Activated CD8-positive, alpha-beta memory T cell treated with anti-CD3 and anti-CD28 coated beads, Interleukin-2, amount 50 U/mL, for 48 hours (primary cell): ENCODE measurements at regions not wholly inside any gene's neighbourhood (a gene's known extent, or its start where the extent isn't known, plus 50 kb on each side); places are given as distances from the start of the nearest gene placed in this dataset.
"Not testable (repeated sequence)": the region's sequence is repeated elsewhere in the genome, so short reads cannot be mapped to it uniquely, and the experiment has no call there.

ENCODE experiments used
- DNase-seq: peaks from one replicate; pipeline ENCODE4 v3.0.0-alpha.2; 2020

GRCh38 chr1:146883190-146883589, 54.9 kb upstream of the NBPF12 start:
- not testable (repeated sequence) for DNase-seq

GRCh38 chr1:146881096-146881495, 57.0 kb upstream of the NBPF12 start:
- DNase-seq: not testable (repeated sequence)

- DNase-seq: not testable (repeated sequence)
Observed at GRCh38 chr1:146863799-146864319, 74.3 kb upstream of the NBPF12 start.

- DNase-seq: not testable (repeated sequence)
Observed at GRCh38 chr1:146853147-146853546, 85.0 kb upstream of the NBPF12 start.

GRCh38 chr1:146850352-146850889, 87.7 kb upstream of the NBPF12 start:
- not testable (repeated sequence) for DNase-seq

- not testable (repeated sequence) for DNase-seq
Observed at GRCh38 chr1:146838725-146839124, 99.4 kb upstream of the NBPF12 start.

- not testable (repeated sequence) for DNase-seq
Observed at GRCh38 chr1:146826957-146827356, 111.2 kb upstream of the NBPF12 start.

GRCh38 chr1:146794236-146794635, 143.9 kb upstream of the NBPF12 start:
- not testable (repeated sequence) for DNase-seq

- DNase-seq: not testable (repeated sequence)
Observed at GRCh38 chr1:146792725-146793124, 145.4 kb upstream of the NBPF12 start.

- DNase-seq: not testable (repeated sequence)
Observed at GRCh38 chr1:146784212-146784940, 153.7 kb upstream of the NBPF12 start.

GRCh38 chr1:146781235-146781634, 156.9 kb upstream of the NBPF12 start:
- not testable (repeated sequence) for DNase-seq

- not testable (repeated sequence) for DNase-seq
Observed at GRCh38 chr1:146777826-146778602, 160.1 kb upstream of the NBPF12 start.

GRCh38 chr1:146774988-146775387, 163.1 kb upstream of the NBPF12 start:
- DNase-seq: not testable (repeated sequence)

GRCh38 chr1:146774271-146774670, 163.9 kb upstream of the NBPF12 start:
- not testable (repeated sequence) for DNase-seq

- not testable (repeated sequence) for DNase-seq
Observed at GRCh38 chr1:146771409-146771808, 166.7 kb upstream of the NBPF12 start.

- DNase-seq: not testable (repeated sequence)
Observed at GRCh38 chr1:146770998-146771397, 167.1 kb upstream of the NBPF12 start.

- DNase-seq: not testable (repeated sequence)
Observed at GRCh38 chr1:146763234-146763633, 174.9 kb upstream of the NBPF12 start.

GRCh38 chr1:146756858-146757257, 181.3 kb upstream of the NBPF12 start:
- not testable (repeated sequence) for DNase-seq

- not testable (repeated sequence) for DNase-seq
Observed at GRCh38 chr1:146748686-146749085, 189.4 kb upstream of the NBPF12 start.

GRCh38 chr1:146731981-146732680, 206.0 kb upstream of the NBPF12 start:
- not testable (repeated sequence) for DNase-seq

GRCh38 chr1:146729642-146730344, 208.3 kb upstream of the NBPF12 start:
- not testable (repeated sequence) for DNase-seq

- DNase-seq: not testable (repeated sequence)
Observed at GRCh38 chr1:146715054-146715453, 223.1 kb upstream of the NBPF12 start.
